HG03060 (cell line): ENCODE measurements at regions not wholly inside any gene's neighbourhood (a gene's known extent, or its start where the extent isn't known, plus 50 kb on each side); places are given as distances from the start of the nearest gene placed in this dataset.
"Not testable (repeated sequence)": the region's sequence is repeated elsewhere in the genome, so short reads cannot be mapped to it uniquely, and the experiment has no call there.

Source experiments
- ATAC-seq: cut with Tn5 transposase; IDR thresholded peaks from one replicate; pipeline ENCODE4 v1.9.1; 2021; ENCODE audit warnings: low read depth, moderate number of reproducible peaks; ENCODE audit not compliant: unreplicated experiment

DNA sequence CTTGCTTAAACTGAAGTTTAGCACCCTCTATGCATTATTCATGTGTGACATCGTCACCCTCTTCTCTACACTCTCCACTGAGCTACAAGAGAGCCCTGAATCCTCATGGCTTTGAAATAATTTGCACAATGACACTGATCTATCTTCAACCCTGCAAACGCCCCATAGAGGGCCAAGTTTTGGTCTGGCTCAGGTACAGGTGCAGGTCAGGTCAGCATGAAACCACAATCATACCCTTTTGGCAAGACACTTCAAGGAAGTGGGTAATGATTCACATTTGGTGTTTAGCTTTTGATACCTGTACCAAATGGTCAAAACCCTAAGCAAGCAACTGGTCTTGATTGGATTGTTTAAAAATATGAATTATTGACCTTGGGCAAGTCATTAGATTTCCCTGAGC lies 122.2 kb upstream of the CADM1 start:
- ATAC-seq, result no peak

DNA sequence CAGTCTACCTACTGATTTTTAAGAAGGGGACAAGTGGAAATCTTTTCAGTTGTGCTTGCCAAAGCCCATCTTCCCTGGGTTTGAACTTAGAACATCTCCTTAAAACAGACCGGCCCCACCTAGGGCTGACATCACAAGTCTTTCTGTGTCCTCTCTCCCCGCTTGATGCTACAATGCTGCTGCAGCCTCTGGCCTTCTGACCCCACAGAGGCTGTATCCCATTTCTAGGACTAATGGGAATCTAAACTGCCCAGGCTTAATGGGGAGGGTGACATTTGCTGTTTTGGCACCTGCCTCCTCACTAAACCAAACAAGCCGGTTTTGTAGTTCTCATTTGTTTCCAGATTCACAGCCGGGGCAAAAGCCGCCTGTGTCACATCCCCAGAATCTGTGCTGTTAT lies 121.3 kb upstream of the CADM1 start:
- no peak for ATAC-seq

DNA sequence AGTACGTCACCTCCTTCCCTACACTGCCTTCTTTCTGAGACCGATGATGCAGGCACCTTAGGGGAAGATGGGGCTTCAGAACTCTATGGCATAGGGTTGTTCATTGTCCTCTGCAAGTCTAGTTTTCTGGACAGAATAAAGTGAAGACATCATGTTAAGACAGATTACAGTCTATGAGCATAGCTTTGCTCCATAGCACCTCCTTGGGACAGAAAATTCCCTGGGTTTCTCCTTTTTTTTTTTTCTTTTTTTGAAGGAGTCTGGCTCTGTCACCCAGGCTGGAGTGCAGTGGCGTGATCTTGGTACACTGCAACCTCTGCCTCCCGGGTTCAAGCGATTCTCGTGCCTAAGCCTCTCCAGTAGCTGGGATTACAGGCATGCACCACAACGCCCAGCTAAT lies 119.8 kb upstream of the CADM1 start:
- ATAC-seq, result no peak

DNA sequence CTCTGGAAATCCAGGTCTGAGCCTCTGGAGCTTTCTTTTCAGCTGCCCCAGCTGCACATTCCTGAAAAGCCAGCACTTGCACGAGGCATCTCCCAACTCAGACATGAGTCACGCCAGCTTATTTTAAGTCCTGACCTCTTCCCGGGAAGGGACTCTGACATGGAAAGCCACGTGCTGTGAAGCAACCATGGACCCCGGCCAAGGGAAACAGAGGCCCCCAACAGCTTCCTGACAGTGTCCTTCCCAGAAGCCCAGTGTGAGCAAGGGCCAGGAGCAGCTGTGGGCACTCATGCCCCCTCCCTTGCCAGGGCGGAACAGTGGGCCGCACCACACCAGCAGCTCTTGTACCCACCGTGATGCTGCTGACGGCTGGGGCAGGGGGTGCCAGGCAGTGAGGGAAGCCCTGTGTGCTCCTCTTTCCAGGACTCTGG lies 118.8 kb upstream of the CADM1 start:
- ATAC-seq, result no peak

DNA sequence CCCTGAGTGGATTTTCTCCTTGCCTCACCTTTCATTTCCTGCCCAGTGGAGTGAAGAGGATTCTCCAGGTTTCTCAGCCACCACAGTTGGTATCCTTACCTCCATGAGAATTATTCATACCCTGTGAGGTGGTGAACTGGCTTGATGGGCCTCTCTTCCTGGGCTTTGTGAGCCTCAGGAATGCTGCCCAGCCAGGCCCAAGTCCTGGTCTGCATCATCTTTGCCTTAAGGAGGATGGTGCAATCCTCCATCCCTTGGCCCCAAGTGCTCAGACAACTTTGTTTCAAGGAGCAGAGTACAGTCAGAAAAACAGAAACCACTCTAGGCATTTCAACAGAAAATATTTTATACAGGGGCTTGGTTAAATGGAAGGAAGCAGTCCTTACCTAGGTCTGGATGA lies 114.2 kb upstream of the CADM1 start:
- ATAC-seq, result no peak

DNA sequence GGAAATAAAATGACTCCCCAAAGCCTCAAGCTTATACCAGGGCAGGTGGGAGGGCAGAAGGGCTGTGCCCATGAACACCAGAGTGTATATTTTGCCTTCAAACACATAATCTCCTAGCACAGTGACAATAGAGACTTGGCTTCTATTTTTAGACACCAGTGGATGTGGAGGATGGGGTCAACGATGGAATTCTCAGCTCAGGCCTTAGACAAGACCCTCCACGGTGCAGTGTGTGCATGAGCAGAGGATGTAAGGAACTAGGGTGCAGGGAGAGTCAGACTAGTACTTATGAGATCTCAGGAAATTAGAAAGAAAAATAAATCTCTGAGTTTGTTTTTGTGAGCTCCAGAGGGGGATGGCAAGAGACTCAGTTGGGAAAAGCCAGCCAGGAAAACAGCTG lies 113.6 kb upstream of the CADM1 start:
- no peak for ATAC-seq

DNA sequence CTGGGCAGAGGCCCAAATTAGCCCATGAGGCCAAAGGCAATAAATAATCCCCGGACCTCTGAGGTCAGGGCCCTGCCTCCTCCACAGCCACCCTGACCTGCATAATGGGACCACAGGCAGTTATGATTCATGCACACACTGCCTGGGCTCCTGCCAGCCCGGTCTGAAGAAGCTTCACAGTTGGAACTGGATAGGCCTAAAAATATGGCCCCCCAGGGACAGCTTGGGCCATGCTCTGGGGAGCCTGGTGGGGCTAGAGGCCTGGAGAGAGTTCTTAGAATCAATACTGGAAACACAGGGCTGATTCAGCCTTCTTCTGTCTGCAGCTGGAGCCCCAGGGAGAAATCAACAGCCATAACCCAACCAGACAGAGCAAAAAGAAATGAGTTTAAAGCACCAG lies 112.8 kb upstream of the CADM1 start:
- ATAC-seq, result no peak

DNA sequence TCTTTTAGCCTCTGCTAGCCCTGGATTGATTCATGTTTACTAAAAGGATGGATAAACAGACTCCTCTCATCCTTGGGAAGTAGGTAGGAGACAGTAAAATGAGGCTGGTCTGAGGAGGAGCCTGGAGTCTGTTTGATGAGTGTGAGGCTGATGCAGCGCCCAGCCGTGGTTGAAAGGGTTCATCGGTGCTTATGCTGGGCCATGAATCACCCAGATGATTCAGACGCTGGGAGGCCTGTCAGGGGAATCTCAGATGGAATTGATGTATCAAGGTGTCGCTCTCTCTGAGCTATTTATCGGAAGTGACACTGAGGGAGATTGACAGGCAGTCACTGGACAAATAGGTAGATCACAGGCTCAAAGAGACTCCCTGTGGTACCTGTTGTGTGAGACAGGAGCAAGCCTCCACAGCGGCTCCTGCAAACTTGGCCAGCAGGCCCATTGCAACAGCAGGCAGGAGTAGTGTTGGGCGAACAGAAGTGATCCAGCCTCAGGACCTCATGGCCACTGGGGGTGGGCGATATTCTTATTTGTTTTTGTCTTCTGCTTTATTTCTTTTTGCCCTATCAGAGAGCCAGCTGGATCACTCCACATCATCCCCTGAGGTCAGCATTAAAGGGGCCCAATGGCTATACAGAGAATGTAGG lies 109.9 kb upstream of the CADM1 start:
- ATAC-seq, result no peak

DNA sequence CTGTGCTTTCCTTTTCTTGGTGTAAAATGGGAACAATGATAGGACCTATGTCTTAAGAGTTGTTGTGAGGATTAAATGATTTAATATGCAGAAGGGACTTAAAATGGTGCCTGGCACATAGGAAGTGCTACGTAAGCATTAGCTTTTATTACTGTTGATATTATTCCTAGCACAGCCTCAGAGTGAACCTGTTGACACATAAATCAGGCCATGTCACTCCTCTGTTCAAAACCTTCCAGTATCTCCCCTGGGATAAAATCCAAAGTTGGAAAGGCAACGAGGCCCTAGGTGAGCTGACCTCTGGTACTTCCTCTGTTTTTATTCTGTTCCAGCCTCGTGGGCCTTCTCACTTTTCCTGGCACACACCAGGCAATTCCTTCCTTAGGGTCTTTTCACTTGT lies 108.8 kb upstream of the CADM1 start:
- no peak for ATAC-seq

DNA sequence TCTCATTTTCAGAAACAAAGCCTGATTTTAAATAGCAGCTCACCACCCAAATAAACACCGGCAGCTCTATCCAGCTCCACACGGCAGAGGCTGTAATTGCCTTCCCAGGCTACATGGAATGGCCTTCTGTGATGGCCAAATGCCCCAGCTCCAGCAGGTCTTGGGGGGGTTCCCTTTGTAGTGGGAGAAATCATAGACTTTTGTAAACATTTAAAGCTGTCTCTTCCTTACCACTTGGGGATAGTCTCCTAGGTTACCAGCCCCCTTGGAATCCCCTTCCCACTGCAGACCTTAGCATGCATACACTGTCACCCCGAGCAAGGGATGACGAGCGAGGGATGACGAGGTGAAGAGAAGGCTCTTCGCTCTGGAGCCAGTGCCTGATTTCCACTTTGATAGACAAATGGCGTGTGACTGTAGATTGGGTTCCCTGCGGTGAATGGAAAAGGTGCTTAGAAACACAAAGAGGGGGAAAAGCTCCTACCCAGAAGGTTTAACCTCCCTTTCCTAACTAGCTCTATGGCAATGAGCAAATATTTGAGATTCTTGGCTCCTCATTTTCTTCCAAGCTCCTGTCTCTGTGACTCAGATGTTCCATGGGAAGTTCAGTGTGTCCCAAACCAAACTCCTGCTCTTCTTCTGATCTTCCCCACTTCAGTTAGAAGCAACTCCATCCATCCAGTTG lies 108.0 kb upstream of the CADM1 start:
- ATAC-seq, result no peak

DNA sequence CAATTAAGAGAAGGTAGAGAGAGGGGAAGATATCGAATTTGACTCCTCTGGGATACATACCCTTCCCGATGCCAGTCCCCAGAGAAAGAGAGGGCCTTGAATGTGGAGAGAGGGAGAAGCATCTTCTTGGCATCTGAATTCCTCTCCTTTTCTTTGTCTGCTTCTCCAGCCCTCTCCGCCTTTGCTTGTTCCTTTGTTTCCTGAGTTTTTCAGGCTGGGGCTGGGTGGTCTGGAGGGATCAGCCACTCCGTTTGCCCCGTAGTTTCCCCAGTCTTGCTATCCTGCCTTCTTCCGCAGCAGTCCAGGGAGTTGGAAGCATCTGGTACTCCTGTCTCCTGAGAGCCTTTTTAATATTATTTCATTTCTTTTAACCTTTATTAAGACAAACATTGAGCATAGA lies 107.1 kb upstream of the CADM1 start:
- ATAC-seq, result no peak

DNA sequence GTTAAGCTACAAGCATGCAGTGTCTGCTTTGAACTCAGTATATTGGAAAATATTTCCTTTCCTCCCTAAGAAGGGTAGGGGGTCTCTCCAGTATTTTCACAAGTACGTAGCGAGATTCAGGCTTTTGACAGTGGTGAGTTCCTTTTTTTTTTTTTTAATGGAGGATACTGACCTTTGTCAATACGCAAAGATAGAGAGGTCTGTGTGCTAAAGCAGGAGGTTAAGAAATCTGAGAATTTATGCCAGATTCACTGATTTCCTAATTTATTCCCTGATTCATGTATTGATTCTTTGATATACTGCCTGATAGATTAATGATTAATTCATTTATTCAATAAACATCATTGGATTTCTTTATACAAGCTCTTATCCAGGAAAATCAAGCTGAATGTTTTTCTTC lies 106.7 kb upstream of the CADM1 start:
- no peak for ATAC-seq

DNA sequence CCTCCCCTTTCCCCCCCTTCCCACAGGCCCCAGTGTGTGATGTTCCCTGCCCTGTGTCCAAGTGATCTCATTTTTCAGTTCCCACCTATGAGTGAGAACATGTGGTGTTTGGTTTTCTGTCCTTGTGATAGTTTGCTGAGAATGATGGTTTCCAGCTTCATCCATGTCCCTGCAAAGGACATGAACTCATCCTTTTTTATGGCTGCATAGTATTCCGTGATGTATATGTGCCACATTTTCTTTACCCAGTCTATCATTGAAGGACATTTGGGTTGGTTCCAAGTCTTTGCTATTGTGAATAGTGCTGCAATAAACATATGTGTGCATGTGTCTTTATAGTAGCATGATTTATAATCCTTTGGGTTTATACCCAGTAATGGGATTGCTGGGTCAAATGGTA lies 106.0 kb upstream of the CADM1 start:
- ATAC-seq, result not testable (repeated sequence)

DNA sequence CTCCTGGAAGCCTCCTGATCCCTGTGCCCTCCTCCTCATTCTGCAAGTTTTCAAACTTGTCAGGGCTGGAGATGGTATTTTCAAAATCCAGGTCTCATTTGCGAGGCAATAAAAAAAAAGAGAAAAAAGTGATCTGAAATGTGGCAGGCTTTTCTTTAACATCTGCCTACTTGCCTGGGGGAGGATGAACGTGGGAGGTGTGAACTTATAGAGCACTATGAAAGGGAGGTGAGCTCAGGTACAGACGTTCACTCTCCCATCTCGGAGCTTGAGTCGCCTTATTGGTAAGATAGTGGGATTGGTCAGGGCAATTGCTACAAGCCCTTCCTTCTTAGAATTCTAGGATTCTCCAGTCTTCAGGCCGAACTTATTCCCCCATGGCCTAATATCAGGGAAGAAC lies 104.8 kb upstream of the CADM1 start:
- ATAC-seq, result no peak

DNA sequence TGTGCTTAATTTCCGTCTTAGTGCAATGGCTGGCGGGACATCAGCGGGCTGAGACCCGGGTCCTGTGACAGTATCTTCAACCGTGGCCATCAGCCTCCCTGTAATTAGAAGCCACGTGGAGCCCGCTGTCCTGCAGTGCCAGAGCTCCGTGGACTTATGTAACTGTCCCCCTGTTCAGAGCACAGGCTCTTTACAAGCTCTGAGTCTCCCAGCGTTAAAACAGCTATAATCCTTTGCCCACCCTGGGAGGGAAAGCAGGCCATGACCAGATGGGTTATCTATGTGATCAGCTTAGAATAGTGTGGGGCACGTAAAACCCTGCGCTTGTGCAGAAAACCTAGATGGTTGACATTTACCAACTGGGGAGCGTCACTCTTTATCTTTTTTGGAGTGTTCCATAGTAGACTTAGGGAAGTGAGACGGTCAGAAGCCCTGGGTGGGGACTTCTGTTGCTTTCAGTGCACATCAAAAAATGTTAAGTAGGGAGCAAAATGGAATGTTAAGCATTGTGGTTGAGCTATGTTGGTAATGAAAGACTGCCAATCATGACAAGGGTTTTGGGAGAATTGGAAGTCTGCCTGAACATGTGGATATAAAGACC lies 103.5 kb upstream of the CADM1 start:
- ATAC-seq, result no peak

DNA sequence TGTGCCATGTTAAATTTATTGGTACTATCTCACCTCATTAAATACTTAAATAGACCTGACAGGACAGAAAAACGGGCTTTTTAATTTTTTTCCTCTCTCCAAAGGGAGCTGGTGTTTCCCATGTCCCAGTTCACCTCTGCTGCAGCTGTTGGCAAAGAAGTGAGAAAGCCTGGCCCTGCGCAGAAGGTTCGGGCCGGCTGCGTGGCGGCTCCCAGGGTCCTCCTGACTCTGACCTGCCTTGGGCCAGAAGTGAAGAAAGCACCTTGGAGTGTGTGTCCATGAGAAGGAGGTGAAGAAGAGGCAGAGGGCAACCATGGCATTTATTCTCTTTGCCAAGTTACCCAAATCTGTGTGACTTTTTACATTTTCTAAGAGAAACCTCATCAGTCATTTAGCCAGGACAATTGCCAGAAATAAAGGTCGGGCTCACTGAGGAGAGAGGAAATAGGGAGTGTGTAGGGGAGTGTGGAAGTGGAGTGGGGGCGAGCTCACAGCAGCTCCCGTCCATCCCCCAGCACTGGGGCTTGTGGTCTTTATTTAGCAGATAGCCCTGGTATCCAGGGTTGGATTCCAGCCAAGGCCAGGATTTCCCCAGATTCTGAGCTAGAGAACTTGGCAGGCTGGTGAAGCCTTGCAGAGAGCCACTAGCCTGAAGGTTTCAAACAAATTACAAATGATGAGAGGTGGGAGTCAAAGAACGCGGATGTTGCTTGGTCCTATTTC lies 102.4 kb upstream of the CADM1 start:
- ATAC-seq, result no peak

DNA sequence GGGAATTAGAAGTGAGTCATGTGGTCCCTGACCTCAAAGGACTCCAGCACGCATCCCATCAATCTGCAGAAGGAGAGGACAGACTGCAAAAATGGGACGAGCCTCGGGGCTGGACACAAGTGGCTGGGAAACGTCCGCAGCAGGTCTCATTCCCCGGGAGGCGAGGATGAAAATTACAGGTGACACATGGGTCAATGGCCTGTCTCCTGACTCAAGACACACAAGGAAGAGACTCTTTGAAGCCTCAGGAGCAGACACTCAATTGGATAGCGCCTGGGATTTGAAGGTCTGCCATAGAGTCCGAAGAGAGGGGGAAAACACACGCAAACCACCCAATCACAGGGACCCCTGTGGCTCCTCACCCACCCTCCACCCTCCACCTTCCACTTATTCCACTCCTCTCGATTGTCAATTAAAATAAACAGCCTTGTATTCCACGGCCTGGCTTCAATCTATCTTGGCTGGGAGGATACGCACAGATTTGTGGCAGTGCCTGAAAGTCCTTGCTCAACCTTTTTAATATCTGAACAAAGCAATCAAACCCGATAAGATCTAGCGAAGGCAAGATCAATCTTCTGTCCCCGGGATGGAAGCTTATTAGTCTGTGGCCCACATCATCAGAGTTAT lies 101.8 kb upstream of the CADM1 start:
- no peak for ATAC-seq

DNA sequence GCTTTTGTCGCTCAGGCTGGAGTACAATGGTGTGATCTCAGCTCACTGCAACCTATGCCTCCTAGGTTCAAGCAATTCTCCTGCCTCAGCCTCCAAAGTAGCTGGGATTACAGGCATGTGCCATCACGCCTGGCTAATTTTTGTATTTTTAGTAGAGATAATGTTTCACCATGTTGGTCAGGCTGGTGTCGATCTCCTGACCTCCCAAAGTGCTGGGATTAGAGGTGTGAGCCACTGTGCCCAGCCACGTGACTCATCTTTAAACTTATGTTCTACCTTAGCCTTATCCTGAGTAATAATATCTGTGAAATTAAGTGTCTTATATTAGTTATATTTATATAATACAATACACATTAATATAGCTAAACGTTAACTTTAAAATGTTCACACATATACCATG lies 101.2 kb upstream of the CADM1 start:
- not testable (repeated sequence) for ATAC-seq

DNA sequence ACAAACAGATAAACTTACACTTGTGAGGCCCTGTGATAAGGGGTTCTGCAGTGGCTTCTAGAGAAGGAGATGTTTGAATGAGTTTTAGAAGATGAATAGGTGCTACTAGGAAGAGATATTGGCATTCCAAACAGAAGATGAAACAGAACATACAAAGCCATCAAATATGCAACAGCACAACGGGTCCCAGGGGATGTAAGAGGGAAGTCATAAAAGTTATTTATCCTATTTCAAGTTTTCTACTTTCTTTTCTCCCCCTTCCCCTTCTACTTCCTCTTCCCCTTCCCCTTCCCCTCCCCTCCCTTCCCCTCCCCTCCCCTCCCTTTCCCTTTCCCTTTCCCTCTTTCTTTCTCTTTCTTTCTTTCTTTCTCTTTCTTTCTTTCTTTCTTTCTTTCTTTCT lies 94.9 kb upstream of the CADM1 start:
- ATAC-seq, result no peak

DNA sequence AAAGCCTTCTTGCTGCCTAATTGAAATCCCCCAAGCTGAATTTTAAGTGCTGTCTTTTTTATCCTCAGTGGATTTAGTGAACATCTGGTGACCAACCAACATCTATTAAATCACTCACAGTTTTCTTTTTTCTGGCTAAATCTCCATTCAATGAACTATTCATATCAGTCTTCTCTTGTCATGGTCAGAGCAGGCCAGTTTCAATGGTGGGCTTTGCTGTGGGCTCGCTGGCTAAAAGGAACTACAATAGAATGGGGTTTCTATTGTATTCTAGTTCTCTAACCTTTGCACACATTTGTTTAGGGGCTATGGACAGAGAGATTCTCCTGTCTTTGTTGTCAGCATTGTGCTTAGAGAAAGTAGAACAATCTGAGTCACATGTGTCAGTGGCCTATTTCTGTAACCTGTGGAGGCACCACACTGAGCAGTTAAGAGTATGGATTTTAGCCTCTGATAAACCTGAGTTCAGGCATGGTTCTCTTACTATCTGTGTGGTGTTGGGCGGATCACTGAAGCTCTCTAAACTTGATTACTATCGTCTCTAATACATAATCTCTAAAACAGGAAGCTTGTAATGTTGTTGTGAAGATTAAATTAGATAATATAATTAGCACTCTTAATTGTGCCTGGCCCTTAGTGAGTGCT lies 94.2 kb upstream of the CADM1 start:
- no peak for ATAC-seq

DNA sequence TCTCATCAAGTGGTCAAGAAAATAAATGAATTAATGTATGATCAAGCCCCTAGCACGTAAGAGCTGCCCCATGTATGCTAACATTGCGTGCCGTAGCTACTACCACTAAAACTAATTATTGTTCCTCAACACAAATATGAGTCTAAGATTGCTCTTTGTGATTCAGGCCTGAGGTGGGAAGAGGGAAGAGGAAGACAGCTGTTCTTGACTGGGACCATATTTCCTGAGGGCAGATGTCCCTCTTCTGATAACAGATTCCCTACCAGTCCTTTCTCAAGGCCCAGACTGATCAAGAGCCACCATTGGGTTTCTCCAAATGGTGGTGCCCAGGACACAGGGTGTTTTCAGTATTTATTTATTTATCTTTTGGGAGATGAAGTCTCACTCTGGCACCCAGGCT lies 87.2 kb upstream of the CADM1 start:
- no peak for ATAC-seq
